Omental fat pad (tissue), 3 donors: ENCODE measurements at regions not wholly inside any gene's neighbourhood (a gene's known extent, or its start where the extent isn't known, plus 50 kb on each side); places are given as distances from the start of the nearest gene placed in this dataset.

Experiments used
- ATAC-seq: fragments of 150-250 bp; one replicate; pipeline ENCODE4 v1.9.1; 2016; ENCODE audit warnings: mild to moderate bottlenecking, moderate library complexity; ENCODE audit not compliant: low FRiP score
- DNase-seq: peaks from one replicate; pipeline ENCODE4 v3.0.0-alpha.2; 2019; ENCODE audit warnings: low spot score
- CTCF ChIP-seq, 3 donors: fragments of 450-650 bp; IDR thresholded peaks; one replicate each; pipeline ENCODE4 v1.5.1; 2016 to 2017; ENCODE audit warnings: antibody characterized with exemption in 3 of 3, mild to moderate bottlenecking in 3 of 3, moderate library complexity in 2 of 3

- ATAC-seq (no peak), DNase-seq (no peak)
- no peak for TF ChIP-seq CTCF (IDR thresholded peaks at IDR 0.05)
Measured at GRCh38 chr5:77924081-77924480, 147.9 kb upstream of the TBCA start.

DNA sequence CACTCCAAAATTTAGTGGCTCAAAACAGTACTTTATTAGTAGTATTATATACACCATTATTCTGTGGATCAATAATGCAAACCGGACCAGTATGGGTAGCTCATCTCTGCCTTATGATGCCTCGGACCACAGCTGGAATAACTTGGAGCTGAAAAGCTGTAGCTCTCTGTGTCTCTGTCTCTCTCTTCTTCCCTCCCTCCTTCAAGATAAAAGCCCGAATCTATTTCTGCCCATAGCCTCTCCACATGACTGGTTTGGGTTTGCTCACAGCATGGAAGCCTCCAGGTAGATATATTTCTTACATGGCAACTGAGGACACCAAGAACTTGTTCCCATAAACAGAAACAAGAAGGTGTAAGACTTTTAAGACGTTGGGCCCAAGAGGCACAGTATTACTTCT, 147.5 kb upstream of the TBCA start:
- DNase-seq (no peak), ATAC-seq (no peak)
- no peak for TF ChIP-seq CTCF (IDR thresholded peaks at IDR 0.05)

DNA sequence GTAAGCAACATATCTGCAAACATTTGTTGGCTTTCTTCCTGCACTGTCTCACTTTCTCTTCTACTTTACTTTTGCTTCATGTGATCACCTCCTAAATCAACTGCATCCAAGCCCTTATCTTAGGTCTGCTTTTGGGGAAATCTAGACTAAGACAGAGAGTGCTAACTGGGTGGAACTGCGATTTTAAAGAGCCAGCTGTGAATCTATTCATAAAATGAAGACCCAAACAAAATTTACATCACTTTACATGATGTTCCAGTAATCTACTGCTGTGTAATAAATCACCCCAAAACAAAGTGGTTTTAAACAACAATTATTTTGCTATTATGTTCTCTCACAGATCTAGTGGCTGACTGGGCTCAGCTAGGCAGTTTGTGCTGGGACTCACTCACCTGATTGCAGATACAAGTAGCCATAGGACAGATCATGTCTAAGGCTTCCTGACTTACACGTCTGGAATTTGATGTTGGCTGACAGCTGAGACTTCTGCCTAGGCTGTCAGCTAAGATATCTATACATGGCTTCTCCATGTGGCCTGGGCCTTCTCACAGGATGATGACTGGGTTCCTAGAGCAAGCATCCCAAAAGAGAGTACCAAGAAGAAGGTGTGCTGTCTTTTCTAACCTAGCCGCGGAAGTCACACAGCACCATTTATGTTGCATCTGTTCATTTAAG, 145.1 kb upstream of the TBCA start:
- no peak for TF ChIP-seq CTCF (IDR thresholded peaks at IDR 0.05)
- DNase-seq: no peak
- no peak for ATAC-seq

- DNase-seq (no peak), ATAC-seq (no peak)
- TF ChIP-seq CTCF (IDR thresholded peaks at IDR 0.05): no peak
Measured at GRCh38 chr5:77920359-77921058, 144.4 kb upstream of the TBCA start.

DNA sequence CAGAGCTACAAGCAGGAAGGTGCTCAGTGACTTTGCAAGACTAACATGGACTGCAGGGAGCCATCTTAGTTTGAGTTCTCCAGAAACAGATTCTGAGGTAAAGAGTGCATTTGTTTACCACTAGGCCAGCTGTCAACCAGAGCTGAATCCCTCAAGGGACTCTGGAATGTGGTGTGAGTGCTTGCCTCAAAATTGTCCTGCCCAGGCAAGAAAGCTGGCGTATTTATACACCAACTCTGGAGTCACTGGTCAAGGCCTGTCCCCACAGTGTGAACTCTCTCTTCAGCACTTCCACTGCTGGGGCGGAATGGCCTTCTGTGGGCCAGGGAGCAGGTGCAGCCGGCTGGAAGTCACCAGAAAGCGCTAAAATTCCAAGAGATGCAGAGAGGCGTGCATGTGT, 139.2 kb upstream of the TBCA start:
- no peak for ATAC-seq
- no peak for TF ChIP-seq CTCF (IDR thresholded peaks at IDR 0.05)
- DNase-seq: no peak

DNA sequence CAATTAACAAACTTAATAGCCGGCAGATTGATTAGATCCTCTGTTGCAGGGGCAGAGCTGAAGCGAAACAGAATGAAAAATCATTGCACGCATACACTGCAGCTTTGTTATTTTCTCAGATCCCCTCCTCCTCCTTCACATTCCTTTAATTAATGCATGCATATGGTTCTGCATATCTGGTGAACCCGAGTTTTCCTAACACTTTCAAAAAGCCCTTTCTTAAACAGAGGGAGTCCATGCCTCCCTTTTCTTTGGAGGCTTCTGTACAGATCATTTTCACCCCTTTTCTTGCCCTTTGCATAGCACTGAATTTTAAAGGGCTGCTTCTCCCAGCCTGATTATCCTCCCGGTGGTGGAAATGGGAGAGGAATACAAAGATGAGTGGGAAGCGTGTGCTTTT, 136.6 kb upstream of the TBCA start:
- DNase-seq (no peak), ATAC-seq (no peak)
- TF ChIP-seq CTCF (IDR thresholded peaks at IDR 0.05): no peak

GRCh38 chr5:77910602-77911188, 134.6 kb upstream of the TBCA start:
- DNase-seq (no peak), ATAC-seq (no peak)
- TF ChIP-seq CTCF (IDR thresholded peaks at IDR 0.05): no peak
